LNCAP (cell line): ENCODE measurements at regions not wholly inside any gene's neighbourhood (a gene's known extent, or its start where the extent isn't known, plus 50 kb on each side); places are given as distances from the start of the nearest gene placed in this dataset.

Experiments
- CTCF ChIP-seq: fragments of 450-650 bp; IDR thresholded peaks from 2 replicates; pipeline ENCODE4 v1.5.1; 2017; ENCODE audit warnings: mild to moderate bottlenecking

GRCh38 chr15:69976366-69976994, 121.2 kb downstream of the TLE3 start:
- no peak for TF ChIP-seq CTCF

- no peak for TF ChIP-seq CTCF
Observed at GRCh38 chr15:69978603-69979002, 119.1 kb downstream of the TLE3 start.

- TF ChIP-seq CTCF = no peak
Observed at GRCh38 chr15:69979262-69979661, 118.5 kb downstream of the TLE3 start.

GRCh38 chr15:69979783-69980182, 117.9 kb downstream of the TLE3 start:
- TF ChIP-seq CTCF = no peak

- no peak for TF ChIP-seq CTCF
Observed at GRCh38 chr15:69980341-69981059, 117.2 kb downstream of the TLE3 start.

GRCh38 chr15:69982037-69982436, 115.7 kb downstream of the TLE3 start:
- TF ChIP-seq CTCF = no peak

GRCh38 chr15:69983696-69984265, 113.9 kb downstream of the TLE3 start:
- no peak for TF ChIP-seq CTCF
